GM18505 (cell line): ENCODE measurements at regions not wholly inside any gene's neighbourhood (a gene's known extent, or its start where the extent isn't known, plus 50 kb on each side); places are given as distances from the start of the nearest gene placed in this dataset.

ENCODE experiments used
- ATAC-seq: cut with Tn5 transposase; IDR thresholded peaks from one replicate; pipeline ENCODE4 v1.9.1; 2021; ENCODE audit not compliant: unreplicated experiment
- POLR2A ChIP-seq: IDR thresholded peaks from 4 replicates; pipeline ENCODE4 v1.6.1; 2011; ENCODE audit warnings: borderline replicate concordance; ENCODE audit not compliant: insufficient read depth, insufficient read length; ENCODE audit errors: extremely low read depth

- TF ChIP-seq POLR2A, result no peak
- ATAC-seq, result no peak
These were observed 105.4 kb downstream of the TTC8 start for GRCh38 chr14:88929656-88930436.

- TF ChIP-seq POLR2A, result no peak
- no peak for ATAC-seq
These were observed 107.1 kb downstream of the TTC8 start for GRCh38 chr14:88931321-88932110.

- TF ChIP-seq POLR2A, result no peak
- ATAC-seq, result no peak
These were observed 108.7 kb downstream of the TTC8 start for GRCh38 chr14:88933191-88933590.

GRCh38 chr14:88934351-88934806, 109.9 kb downstream of the TTC8 start:
- no peak for ATAC-seq
- TF ChIP-seq POLR2A, result no peak

GRCh38 chr14:88935083-88935482, 110.6 kb downstream of the TTC8 start:
- no peak for ATAC-seq
- no peak for TF ChIP-seq POLR2A

GRCh38 chr14:88937706-88938105, 113.3 kb downstream of the TTC8 start:
- TF ChIP-seq POLR2A, result no peak
- ATAC-seq, result no peak

GRCh38 chr14:88940671-88941070, 116.2 kb downstream of the TTC8 start:
- TF ChIP-seq POLR2A, result no peak
- no peak for ATAC-seq

- TF ChIP-seq POLR2A, result no peak
- no peak for ATAC-seq
These were observed 117.0 kb downstream of the TTC8 start for GRCh38 chr14:88941414-88941813.

- TF ChIP-seq POLR2A, result no peak
These were observed 123.5 kb downstream of the TTC8 start for GRCh38 chr14:88947646-88948598.

GRCh38 chr14:88950069-88950468, 125.6 kb downstream of the TTC8 start:
- no peak for TF ChIP-seq POLR2A
- ATAC-seq, result no peak

More at GRCh38 chr14:88947646-88948598, 123.5 kb downstream of the TTC8 start:
- ATAC-seq, result no peak

GRCh38 chr14:88951370-88951769, 126.9 kb downstream of the TTC8 start:
- ATAC-seq, result no peak
- TF ChIP-seq POLR2A, result no peak

GRCh38 chr14:88952901-88953300, 128.4 kb downstream of the TTC8 start:
- no peak for TF ChIP-seq POLR2A
- ATAC-seq, result no peak

GRCh38 chr14:88955455-88955854, 131.0 kb downstream of the TTC8 start:
- no peak for TF ChIP-seq POLR2A
- ATAC-seq, result no peak
